ENCODE measurements at regions not wholly inside any gene's neighbourhood (a gene's known extent, or its start where the extent isn't known, plus 50 kb on each side); places are given as distances from the start of the nearest gene placed in this dataset.
"Not testable (repeated sequence)": the region's sequence is repeated elsewhere in the genome, so short reads cannot be mapped to it uniquely, and the experiment has no call there.

DNA sequence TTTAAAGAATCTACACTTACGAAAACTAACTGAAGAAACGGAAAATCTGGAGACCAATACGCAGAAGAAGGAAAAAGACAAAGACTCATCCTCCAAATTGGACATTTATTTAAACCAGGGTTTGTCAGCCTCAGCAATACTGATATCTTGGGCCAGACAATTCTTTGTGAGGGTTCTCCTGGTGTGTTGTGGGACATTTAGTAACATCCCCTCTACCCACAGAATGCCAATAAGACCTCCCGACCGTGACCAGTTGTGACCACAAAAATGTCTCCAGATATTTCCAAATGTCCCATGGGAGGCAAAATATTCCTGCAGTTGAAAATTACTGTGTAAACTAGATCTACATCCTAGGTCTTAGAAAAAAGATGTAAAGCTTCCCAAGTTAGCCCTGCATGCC, 50.3 kb upstream of the ZSCAN2 start:
- not testable (repeated sequence) for DNase-seq
